HFFc6 (cell line): ENCODE measurements at regions not wholly inside any gene's neighbourhood (a gene's known extent, or its start where the extent isn't known, plus 50 kb on each side); places are given as distances from the start of the nearest gene placed in this dataset.

Experiments
- DNase-seq: peaks from one replicate; pipeline ENCODE4 v3.0.0-alpha.2; 2018
- H3K27ac Mint-ChIP-seq: 2 replicates; pipeline ENCODE4 v1.8.0; 2020; ENCODE audit warnings: mild to moderate bottlenecking, mixed read lengths
- H3K27me3 Mint-ChIP-seq: 2 replicates; pipeline ENCODE4 v1.8.0; 2021; ENCODE audit warnings: mild to moderate bottlenecking, moderate library complexity, mixed read lengths; ENCODE audit not compliant: insufficient read depth
- H3K36me3 Mint-ChIP-seq: 2 replicates; pipeline ENCODE4 v1.8.0; 2021; ENCODE audit warnings: low read depth, mixed read lengths
- H3K4me1 Mint-ChIP-seq: 2 replicates; pipeline ENCODE4 v1.8.0; 2020; ENCODE audit warnings: low read depth, mixed read lengths
- H3K4me3 Mint-ChIP-seq: 2 replicates; pipeline ENCODE4 v1.8.0; 2020; ENCODE audit warnings: mild to moderate bottlenecking, moderate library complexity, mixed read lengths
- H3K9me3 Mint-ChIP-seq: 2 replicates; pipeline ENCODE4 v1.8.0; 2020; ENCODE audit warnings: mild to moderate bottlenecking, mixed read lengths
- TF ChIP-seq, protein P1 (sequence below): fragments of 200-600 bp; sonication (generic); IDR thresholded peaks from 2 replicates; pipeline ENCODE4 v1.5.0; 2021; ENCODE audit warnings: antibody characterized with exemption, mild to moderate bottlenecking

GRCh38 chr6:18829272-18829870 is 442.2 kb downstream of the RNF144B start:
- Mint-ChIP-seq H3K36me3 (no peaks in the 10 kb centered on the region; the same call in 1 of the 2 replicates), H3K27me3 (no peaks in the 10 kb centered on the region; the same call in 1 of the 2 replicates), H3K9me3 (peaks cover 53% of the 10 kb centered on the region), H3K27ac (no peak overlapping the region), H3K4me3 (no peak overlapping the region), H3K4me1 (no peaks in the 10 kb centered on the region)
- no peak for DNase-seq
- TF ChIP-seq, protein P1, sequence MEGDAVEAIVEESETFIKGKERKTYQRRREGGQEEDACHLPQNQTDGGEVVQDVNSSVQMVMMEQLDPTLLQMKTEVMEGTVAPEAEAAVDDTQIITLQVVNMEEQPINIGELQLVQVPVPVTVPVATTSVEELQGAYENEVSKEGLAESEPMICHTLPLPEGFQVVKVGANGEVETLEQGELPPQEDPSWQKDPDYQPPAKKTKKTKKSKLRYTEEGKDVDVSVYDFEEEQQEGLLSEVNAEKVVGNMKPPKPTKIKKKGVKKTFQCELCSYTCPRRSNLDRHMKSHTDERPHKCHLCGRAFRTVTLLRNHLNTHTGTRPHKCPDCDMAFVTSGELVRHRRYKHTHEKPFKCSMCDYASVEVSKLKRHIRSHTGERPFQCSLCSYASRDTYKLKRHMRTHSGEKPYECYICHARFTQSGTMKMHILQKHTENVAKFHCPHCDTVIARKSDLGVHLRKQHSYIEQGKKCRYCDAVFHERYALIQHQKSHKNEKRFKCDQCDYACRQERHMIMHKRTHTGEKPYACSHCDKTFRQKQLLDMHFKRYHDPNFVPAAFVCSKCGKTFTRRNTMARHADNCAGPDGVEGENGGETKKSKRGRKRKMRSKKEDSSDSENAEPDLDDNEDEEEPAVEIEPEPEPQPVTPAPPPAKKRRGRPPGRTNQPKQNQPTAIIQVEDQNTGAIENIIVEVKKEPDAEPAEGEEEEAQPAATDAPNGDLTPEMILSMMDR = no peak

DNA sequence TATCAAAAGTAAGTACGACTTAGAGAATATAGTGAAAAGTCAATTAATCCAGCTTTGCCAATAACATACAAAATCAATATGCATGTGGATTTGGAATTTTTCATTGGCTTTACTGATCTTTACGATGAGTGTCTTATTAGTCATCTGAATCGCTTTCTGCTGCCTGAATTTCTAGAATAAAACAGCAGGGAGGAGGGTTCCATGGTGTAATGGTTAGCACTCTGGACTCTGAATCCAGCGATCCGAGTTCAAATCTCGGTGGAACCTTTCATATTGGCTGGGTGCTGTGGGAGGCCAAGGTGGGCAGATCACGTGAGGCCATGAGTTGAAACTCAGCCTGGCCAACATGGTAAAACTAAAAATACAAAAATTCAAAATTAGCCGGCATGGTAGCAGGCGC is 448.8 kb downstream of the RNF144B start:
- DNase-seq = no peak
- TF ChIP-seq, protein P1 = no peak
- H3K36me3 Mint-ChIP-seq = no peaks in the 10 kb centered on the region
- no peaks in the 10 kb centered on the region for H3K4me1 Mint-ChIP-seq
- H3K27ac Mint-ChIP-seq = no peak overlapping the region
- H3K27me3 Mint-ChIP-seq = no peaks in the 10 kb centered on the region
- no peak overlapping the region for H3K4me3 Mint-ChIP-seq
- H3K9me3 Mint-ChIP-seq = peaks cover 33% of the 10 kb centered on the region

GRCh38 chr6:18837013-18837412 is 449.9 kb downstream of the RNF144B start:
- Mint-ChIP-seq H3K36me3 (no peaks in the 10 kb centered on the region), H3K4me1 (no peaks in the 10 kb centered on the region), H3K27ac (no peak overlapping the region), H3K4me3 (no peak overlapping the region), H3K27me3 (no peaks in the 10 kb centered on the region), H3K9me3 (peaks cover 38% of the 10 kb centered on the region)
- TF ChIP-seq, protein P1 = no peak
- DNase-seq = no peak

- no peaks in the 10 kb centered on the region for H3K4me1 Mint-ChIP-seq
- no peak overlapping the region for H3K27ac Mint-ChIP-seq
- no peak overlapping the region for H3K4me3 Mint-ChIP-seq
- DNase-seq = no peak
- no peaks in the 10 kb centered on the region for H3K27me3 Mint-ChIP-seq
- TF ChIP-seq, protein P1 = no peak
- H3K36me3 Mint-ChIP-seq = no peaks in the 10 kb centered on the region
- peaks cover 52% of the 10 kb centered on the region for H3K9me3 Mint-ChIP-seq
These were observed 455.4 kb downstream of the RNF144B start for GRCh38 chr6:18842534-18842933.

DNA sequence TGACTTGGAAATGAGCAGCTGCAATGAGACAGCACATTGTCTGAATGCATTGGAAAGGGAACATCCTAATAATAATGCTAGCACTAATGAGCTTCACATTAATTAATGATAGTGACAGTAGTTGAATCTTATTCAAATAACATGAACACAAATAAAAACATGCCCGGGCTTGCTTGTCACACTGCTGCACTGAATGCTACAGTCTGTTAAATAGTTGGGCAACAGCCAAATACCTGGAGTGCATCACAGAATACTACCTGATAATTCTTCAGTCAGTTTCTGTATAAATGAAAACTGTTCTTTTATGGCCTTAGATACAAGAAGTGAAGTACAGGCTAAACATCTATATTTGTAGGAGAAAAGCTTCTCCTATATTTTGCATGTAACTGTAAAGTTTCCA is 458.7 kb downstream of the RNF144B start:
- Mint-ChIP-seq H3K27me3 (no peaks in the 10 kb centered on the region), H3K9me3 (peaks cover 56% of the 10 kb centered on the region), H3K4me1 (no peaks in the 10 kb centered on the region), H3K4me3 (no peak overlapping the region), H3K36me3 (no peaks in the 10 kb centered on the region), H3K27ac (no peak overlapping the region)
- DNase-seq = no peak
- TF ChIP-seq, protein P1 = no peak

- no peaks in the 10 kb centered on the region for H3K27me3 Mint-ChIP-seq
- H3K4me3 Mint-ChIP-seq = no peak overlapping the region
- no peaks in the 10 kb centered on the region for H3K36me3 Mint-ChIP-seq
These were observed 459.2 kb downstream of the RNF144B start for GRCh38 chr6:18846327-18846726.

More at GRCh38 chr6:18846327-18846726, 459.2 kb downstream of the RNF144B start:
- H3K27ac Mint-ChIP-seq = no peak overlapping the region
- TF ChIP-seq, protein P1 = no peak
- no peaks in the 10 kb centered on the region for H3K4me1 Mint-ChIP-seq
- no peak for DNase-seq
- peaks cover 60% of the 10 kb centered on the region for H3K9me3 Mint-ChIP-seq
